Mesendoderm (in vitro differentiated cells): ENCODE measurements at regions not wholly inside any gene's neighbourhood (a gene's known extent, or its start where the extent isn't known, plus 50 kb on each side); places are given as distances from the start of the nearest gene placed in this dataset.

Experiments used
- DNase-seq: peaks from one replicate; pipeline ENCODE4 v3.0.0; 2013
- H2AK5ac ChIP-seq: 2 replicates; pipeline ENCODE4 v1.6.1; 2013; ENCODE audit warnings: low read length, inconsistent platforms
- H2BK120ac ChIP-seq: 2 replicates; pipeline ENCODE4 v1.6.1; 2013; ENCODE audit warnings: low read depth, mild to moderate bottlenecking, low read length, moderate library complexity, mixed read lengths
- H2BK15ac ChIP-seq: replicated peaks from 2 replicates; pipeline ENCODE4 v1.6.1; 2013; ENCODE audit warnings: low read depth, mild to moderate bottlenecking, moderate library complexity
- H2BK5ac ChIP-seq: 2 replicates; pipeline ENCODE4 v1.6.1; 2013; ENCODE audit warnings: low read length, inconsistent platforms
- H3K18ac ChIP-seq: 2 replicates; pipeline ENCODE4 v1.6.1; 2013; ENCODE audit warnings: mild to moderate bottlenecking, low read length, mixed read lengths
- H3K23ac ChIP-seq: one replicate; pipeline ENCODE4 v1.6.1; 2013; ENCODE audit warnings: low read length
- H3K27ac ChIP-seq: 2 replicates; pipeline ENCODE4 v1.5.1; 2013; ENCODE audit warnings: low read depth, mild to moderate bottlenecking, inconsistent platforms, low read length, moderate library complexity
- H3K27me3 ChIP-seq: 2 replicates; pipeline ENCODE4 v1.6.1; 2013; ENCODE audit warnings: low read length, control low read depth, mild to moderate bottlenecking, inconsistent platforms; ENCODE audit not compliant: insufficient read depth, poor library complexity
- H3K36me3 ChIP-seq: 2 replicates; pipeline ENCODE4 v1.6.1; 2013; ENCODE audit warnings: low read length, inconsistent platforms; ENCODE audit not compliant: control insufficient read depth, insufficient read depth
- H3K4ac ChIP-seq: one replicate; pipeline ENCODE4 v1.6.1; 2013; ENCODE audit warnings: low read depth, mild to moderate bottlenecking, low read length, moderate library complexity
- H3K4me1 ChIP-seq: 2 replicates; pipeline ENCODE4 v1.6.1; 2013; ENCODE audit warnings: low read depth, low read length, inconsistent platforms; ENCODE audit not compliant: control insufficient read depth
- H3K4me2 ChIP-seq: 2 replicates; pipeline ENCODE4 v1.6.1; 2013; ENCODE audit warnings: low read length
- H3K4me3 ChIP-seq: 2 replicates; pipeline ENCODE4 v1.5.1; 2013; ENCODE audit warnings: mild to moderate bottlenecking, low read length
- H3K56ac ChIP-seq: one replicate; pipeline ENCODE4 v1.6.1; 2013; ENCODE audit warnings: low read length
- H3K79me1 ChIP-seq: 2 replicates; pipeline ENCODE4 v1.6.1; 2013; ENCODE audit warnings: low read length, inconsistent platforms
- H3K79me2 ChIP-seq: 2 replicates; pipeline ENCODE4 v1.6.1; 2013; ENCODE audit warnings: mild to moderate bottlenecking, low read length; ENCODE audit not compliant: control insufficient read depth, insufficient read depth
- H3K9ac ChIP-seq: 2 replicates; pipeline ENCODE4 v1.6.1; 2013; ENCODE audit warnings: low read length, inconsistent platforms
- H4K5ac ChIP-seq: one replicate; pipeline ENCODE4 v1.6.1; 2013; ENCODE audit warnings: low read length
- H4K8ac ChIP-seq: one replicate; pipeline ENCODE4 v1.6.1; 2013; ENCODE audit warnings: low read depth, mild to moderate bottlenecking, control low read depth, low read length, moderate library complexity
- WGBS: extraction: QIAGEN DNeasy Blood & Tissue Kit; methylation state at CpG from one replicate; pipeline ENCODE4 v1.1.7; 2013; ENCODE audit warnings: low lambda C conversion rate, missing lambda C conversion rate; ENCODE audit not compliant: insufficient coverage; ENCODE audit errors: extremely low coverage; 5-methylcytosine and 5-hydroxymethylcytosine counted together

GRCh38 chr9:119758990-119759389 lies 389.8 kb upstream of the BRINP1 start:
- H3K27me3 ChIP-seq, result no peaks in the 10 kb centered on the region
- H2BK5ac ChIP-seq, result no peak overlapping the region
- no peaks in the 10 kb centered on the region for H3K79me1 ChIP-seq
- no peak overlapping the region for H3K56ac ChIP-seq
- no peaks in the 10 kb centered on the region for H3K36me3 ChIP-seq
- no peak overlapping the region for H4K5ac ChIP-seq
- no peak overlapping the region for H3K4ac ChIP-seq
- no peak overlapping the region for H3K18ac ChIP-seq
- H3K9ac ChIP-seq, result no peak overlapping the region
- no peak overlapping the region for H3K4me3 ChIP-seq
- H3K79me2 ChIP-seq, result no peaks in the 10 kb centered on the region
- H2BK15ac ChIP-seq, result no peak overlapping the region
- WGBS, result no CpG with 5 or more reads among the region's 5 CpGs
- H3K4me1 ChIP-seq, result no peaks in the 10 kb centered on the region
- H4K8ac ChIP-seq, result no peak overlapping the region
- H3K4me2 ChIP-seq, result no peak overlapping the region
- H3K23ac ChIP-seq, result no peak overlapping the region
- no peak overlapping the region for H2AK5ac ChIP-seq
- H2BK120ac ChIP-seq, result no peak overlapping the region
- no peak overlapping the region for H3K27ac ChIP-seq
- DNase-seq, result no peak

GRCh38 chr9:119758241-119758640 lies 389.0 kb upstream of the BRINP1 start:
- H3K23ac ChIP-seq, result no peak overlapping the region
- H3K79me2 ChIP-seq, result no peaks in the 10 kb centered on the region
- H3K27me3 ChIP-seq, result no peaks in the 10 kb centered on the region
- H3K4me1 ChIP-seq, result no peaks in the 10 kb centered on the region
- H3K4ac ChIP-seq, result no peak overlapping the region
- H2BK120ac ChIP-seq, result no peak overlapping the region
- no peak overlapping the region for H2AK5ac ChIP-seq
- no peak overlapping the region for H3K18ac ChIP-seq
- WGBS, result no CpG with 5 or more reads among the region's 3 CpGs
- H2BK5ac ChIP-seq, result no peak overlapping the region
- H2BK15ac ChIP-seq, result no peak overlapping the region
- no peak overlapping the region for H3K9ac ChIP-seq
- no peaks in the 10 kb centered on the region for H3K79me1 ChIP-seq
- DNase-seq, result no peak
- H3K4me2 ChIP-seq, result no peak overlapping the region
- no peak overlapping the region for H4K5ac ChIP-seq
- no peak overlapping the region for H3K4me3 ChIP-seq
- no peak overlapping the region for H3K27ac ChIP-seq
- H3K56ac ChIP-seq, result no peak overlapping the region
- H3K36me3 ChIP-seq, result no peaks in the 10 kb centered on the region
- H4K8ac ChIP-seq, result no peak overlapping the region

DNA sequence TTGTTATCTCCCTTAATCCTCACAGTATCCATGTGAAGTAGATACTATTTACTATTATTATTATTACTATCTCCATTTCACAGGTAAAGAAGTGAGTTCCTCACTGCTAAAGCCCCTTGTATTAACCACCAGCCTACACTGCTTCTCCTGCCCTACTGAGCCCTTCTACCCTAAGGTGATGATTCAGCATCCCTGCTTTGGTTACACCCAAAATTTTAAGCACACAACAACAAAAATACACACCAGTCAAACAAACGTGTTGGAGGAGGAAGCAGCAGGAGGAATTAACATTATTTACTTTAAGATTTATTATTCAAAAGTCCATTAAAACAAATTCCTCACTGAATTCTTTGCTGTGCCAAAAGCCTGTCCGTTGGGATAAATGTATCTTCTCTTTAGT lies 370.2 kb upstream of the BRINP1 start:
- no peaks in the 10 kb centered on the region for H3K79me1 ChIP-seq
- H2BK5ac ChIP-seq, result no peak overlapping the region
- no peak overlapping the region for H2BK120ac ChIP-seq
- H2AK5ac ChIP-seq, result no peak overlapping the region
- no peak overlapping the region for H3K56ac ChIP-seq
- H3K4me1 ChIP-seq, result peaks cover 2% of the 10 kb centered on the region
- no CpG with 5 or more reads among the region's 2 CpGs for WGBS
- DNase-seq, result no peak
- H3K23ac ChIP-seq, result no peak overlapping the region
- no peaks in the 10 kb centered on the region for H3K27me3 ChIP-seq
- H3K18ac ChIP-seq, result no peak overlapping the region
- H3K4me3 ChIP-seq, result no peak overlapping the region
- no peak overlapping the region for H3K9ac ChIP-seq
- no peak overlapping the region for H2BK15ac ChIP-seq
- H3K4ac ChIP-seq, result no peak overlapping the region
- no peaks in the 10 kb centered on the region for H3K36me3 ChIP-seq
- H4K8ac ChIP-seq, result no peak overlapping the region
- H3K27ac ChIP-seq, result no peak overlapping the region
- H3K79me2 ChIP-seq, result no peaks in the 10 kb centered on the region
- no peak overlapping the region for H3K4me2 ChIP-seq
- no peak overlapping the region for H4K5ac ChIP-seq

- Histone ChIP-seq H3K4me3 (no peak overlapping the region), H3K4ac (no peak overlapping the region), H4K5ac (no peak overlapping the region), H3K79me1 (no peaks in the 10 kb centered on the region), H3K56ac (no peak overlapping the region), H3K4me2 (no peak overlapping the region), H3K23ac (no peak overlapping the region), H3K79me2 (no peaks in the 10 kb centered on the region), H2AK5ac (no peak overlapping the region), H3K36me3 (no peaks in the 10 kb centered on the region), H2BK120ac (no peak overlapping the region), H3K27ac (no peak overlapping the region), H3K27me3 (no peaks in the 10 kb centered on the region), H3K4me1 (peaks cover 2% of the 10 kb centered on the region), H2BK15ac (no peak overlapping the region), H4K8ac (no peak overlapping the region), H2BK5ac (no peak overlapping the region), H3K18ac (no peak overlapping the region), H3K9ac (no peak overlapping the region)
- WGBS, result no CpG with 5 or more reads among the region's 13 CpGs
- no peak for DNase-seq
Observed at GRCh38 chr9:119736491-119737454, 367.5 kb upstream of the BRINP1 start.

GRCh38 chr9:119727988-119728387 lies 358.8 kb upstream of the BRINP1 start:
- H3K79me2 ChIP-seq, result no peaks in the 10 kb centered on the region
- WGBS, result no CpG with 5 or more reads among the region's 5 CpGs
- no peak overlapping the region for H2BK5ac ChIP-seq
- H4K5ac ChIP-seq, result no peak overlapping the region
- no peaks in the 10 kb centered on the region for H3K4me1 ChIP-seq
- H3K27me3 ChIP-seq, result no peaks in the 10 kb centered on the region
- H3K18ac ChIP-seq, result no peak overlapping the region
- H2BK15ac ChIP-seq, result no peak overlapping the region
- H3K4ac ChIP-seq, result no peak overlapping the region
- H2BK120ac ChIP-seq, result no peak overlapping the region
- DNase-seq, result no peak
- H4K8ac ChIP-seq, result no peak overlapping the region
- H3K79me1 ChIP-seq, result no peaks in the 10 kb centered on the region
- H2AK5ac ChIP-seq, result no peak overlapping the region
- H3K36me3 ChIP-seq, result no peaks in the 10 kb centered on the region
- H3K4me3 ChIP-seq, result no peak overlapping the region
- no peak overlapping the region for H3K56ac ChIP-seq
- H3K9ac ChIP-seq, result no peak overlapping the region
- H3K4me2 ChIP-seq, result no peak overlapping the region
- no peak overlapping the region for H3K27ac ChIP-seq
- no peak overlapping the region for H3K23ac ChIP-seq
